Activated CD4-positive, alpha-beta T cell treated with anti-CD3 and anti-CD28 coated beads for 48 hours (primary cell): ENCODE measurements at regions not wholly inside any gene's neighbourhood (a gene's known extent, or its start where the extent isn't known, plus 50 kb on each side); places are given as distances from the start of the nearest gene placed in this dataset.
"Not testable (repeated sequence)": the region's sequence is repeated elsewhere in the genome, so short reads cannot be mapped to it uniquely, and the experiment has no call there.

ENCODE experiments used
- DNase-seq: peaks from one replicate; pipeline ENCODE4 v3.0.0-alpha.2; 2020

DNA sequence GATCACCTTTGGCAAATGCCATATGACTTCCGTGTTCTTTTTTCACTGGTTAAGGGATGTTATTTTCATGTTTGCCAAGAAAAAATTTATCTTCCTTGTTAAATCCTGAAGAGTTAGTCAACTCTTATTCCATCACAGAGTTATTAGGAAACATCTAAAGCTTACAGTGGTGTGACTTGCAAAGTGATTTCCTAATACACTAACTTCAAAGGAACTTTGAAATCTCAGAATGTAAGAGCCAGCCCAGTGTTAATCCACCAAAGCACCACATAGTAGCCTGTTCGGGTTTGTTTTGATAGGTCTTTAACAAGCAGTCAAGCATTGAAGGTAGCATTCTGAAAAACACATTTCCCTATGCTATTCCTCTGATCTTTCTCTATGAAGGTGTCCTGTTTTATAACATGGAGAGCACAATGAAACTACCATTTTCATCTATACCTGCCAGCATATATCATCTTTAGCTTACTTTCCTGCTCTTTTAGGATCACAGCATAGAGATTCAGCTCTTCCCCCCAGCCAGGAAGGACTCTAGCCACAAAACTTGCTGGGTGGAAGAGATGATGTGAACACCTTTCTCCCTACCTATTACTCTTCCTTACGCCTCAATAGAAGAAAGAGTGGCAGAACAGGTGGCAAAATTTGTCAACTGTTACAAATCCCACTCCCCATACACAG is 82.4 kb upstream of the MAGI3 start:
- DNase-seq = no peak

DNA sequence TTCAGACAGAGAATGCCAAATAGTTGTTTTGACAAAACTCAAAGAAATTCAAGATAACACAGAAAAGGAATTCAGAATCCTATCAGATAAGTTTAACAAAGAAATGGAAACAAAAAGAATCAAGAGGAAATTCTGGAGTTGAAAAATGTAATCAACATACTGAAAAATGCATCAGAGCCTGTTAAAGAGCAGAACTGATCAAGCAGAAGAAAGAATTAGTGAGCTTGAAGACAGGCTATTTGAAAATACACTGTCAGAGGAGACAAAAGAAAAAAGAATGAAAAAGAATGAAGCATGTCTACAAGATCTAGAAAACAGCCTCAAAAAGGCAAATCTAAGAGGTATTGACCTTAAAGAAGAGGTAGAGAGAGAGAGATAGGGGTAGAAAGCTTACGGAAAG is 77.7 kb upstream of the MAGI3 start:
- not testable (repeated sequence) for DNase-seq

DNA sequence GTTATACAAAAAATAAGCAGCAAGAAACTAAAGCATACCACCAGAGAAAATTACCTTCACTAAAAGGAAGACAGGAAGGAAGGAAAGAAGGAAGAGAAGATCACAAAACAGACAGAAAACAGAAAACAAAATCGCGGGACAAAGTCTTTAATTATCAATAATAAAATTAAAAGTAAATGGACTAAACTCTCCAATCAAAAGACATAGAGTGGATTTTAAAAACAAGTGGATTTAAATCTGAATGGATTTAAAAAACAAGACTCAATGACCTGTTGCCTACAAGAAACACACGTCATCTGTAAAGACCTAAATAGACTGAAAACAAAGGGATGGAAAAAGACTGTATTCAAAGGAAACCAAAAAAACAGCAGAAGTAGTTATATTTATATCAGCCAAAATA is 75.7 kb upstream of the MAGI3 start:
- DNase-seq = no peak

DNA sequence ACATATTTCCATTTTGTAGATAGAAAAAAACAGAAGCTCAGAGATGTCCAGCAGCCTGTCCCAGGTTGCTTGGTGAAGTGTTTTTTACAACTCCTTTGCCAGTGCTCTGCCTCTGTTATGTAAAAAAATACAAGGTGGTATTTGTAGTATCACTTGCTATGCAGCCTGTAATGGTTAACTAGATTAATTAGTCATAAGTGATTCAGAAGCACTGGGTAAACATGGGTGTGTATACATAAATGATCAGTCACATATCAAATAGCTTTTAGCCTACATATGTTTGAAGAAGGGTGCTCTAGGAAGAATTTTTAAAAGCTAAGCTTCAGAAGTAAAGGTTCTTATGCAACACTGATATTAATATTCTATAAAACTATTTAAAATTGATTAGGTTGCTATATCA is 70.0 kb upstream of the MAGI3 start:
- DNase-seq = no peak

DNA sequence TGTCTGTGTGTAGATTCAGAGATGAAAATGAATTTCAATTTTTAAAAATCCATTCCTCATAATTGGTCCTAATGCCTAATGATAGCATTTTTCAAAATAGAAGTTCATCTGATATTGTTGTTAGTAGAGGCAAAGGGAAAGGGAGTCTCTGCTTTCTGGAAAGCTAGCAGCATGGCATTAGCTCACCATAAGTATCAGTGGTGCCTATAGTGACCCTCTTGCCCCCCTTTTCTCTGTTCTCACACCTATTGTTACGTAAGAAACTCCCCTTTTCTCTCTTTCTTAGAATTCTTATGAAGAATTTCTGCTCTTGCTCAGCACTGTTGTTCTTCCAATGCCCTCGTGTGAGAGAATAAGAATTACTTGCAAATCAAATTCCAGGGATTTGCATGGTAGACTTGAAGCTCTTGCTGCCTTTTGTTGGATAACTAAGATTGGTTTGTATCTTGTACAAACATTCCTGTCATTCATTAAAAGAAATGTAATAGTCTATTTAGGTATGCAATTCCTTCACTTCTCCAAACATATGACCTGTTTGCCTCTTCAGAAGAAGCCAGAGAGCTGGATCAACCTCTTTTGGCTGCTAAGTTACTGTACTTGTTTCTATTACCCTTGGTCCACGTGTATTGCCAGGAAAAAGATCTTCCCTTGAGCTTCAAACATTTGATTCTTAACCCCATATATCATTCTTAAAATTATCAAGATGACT is 69.2 kb upstream of the MAGI3 start:
- DNase-seq = no peak

DNA sequence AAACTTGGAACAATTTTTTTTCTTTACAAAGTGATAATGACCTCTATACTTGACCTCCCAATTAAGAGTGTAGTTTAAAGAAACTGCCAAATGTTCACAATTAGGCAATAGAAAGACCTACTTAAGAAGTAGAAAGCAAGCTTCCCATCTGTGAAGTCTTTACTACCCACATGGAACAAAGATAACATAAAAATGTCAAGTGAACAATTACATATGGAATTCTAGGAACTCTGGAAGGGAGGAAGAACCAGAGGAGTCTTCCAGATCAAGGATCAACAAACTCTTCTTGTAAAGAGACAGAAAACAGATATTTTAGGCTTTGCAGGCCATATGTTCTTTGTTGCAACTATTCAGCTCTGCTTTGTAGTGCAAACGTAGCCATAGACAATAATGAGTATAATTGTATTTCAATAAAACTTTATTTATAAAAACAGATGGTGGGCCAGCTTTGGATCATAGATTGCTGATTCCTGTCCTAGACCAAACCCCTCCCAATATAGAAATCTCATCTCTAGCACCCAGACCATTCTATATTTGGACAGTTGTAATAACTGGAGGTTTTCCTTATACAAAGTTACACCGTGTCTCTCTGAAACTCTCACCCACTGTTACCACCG is 68.4 kb upstream of the MAGI3 start:
- no peak for DNase-seq

DNA sequence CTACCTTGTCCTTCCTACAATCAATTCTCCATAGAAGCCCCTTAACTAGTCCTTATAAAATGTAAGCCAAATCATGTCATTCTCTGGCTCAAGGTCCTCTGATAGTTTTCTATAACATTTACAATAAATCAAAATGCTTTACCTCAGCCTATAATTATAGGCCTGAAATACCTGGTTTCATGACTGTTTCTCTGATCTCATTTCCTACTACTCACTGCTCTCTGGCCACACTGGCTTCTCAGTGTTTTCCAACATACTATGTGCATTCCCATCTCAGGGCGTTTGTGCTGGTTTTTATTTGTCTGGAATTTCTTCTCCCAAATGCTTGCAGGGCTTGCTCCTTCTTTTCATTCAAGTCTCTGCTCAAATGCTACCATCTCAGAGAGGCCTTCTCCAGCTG is 67.9 kb upstream of the MAGI3 start:
- DNase-seq = no peak

DNA sequence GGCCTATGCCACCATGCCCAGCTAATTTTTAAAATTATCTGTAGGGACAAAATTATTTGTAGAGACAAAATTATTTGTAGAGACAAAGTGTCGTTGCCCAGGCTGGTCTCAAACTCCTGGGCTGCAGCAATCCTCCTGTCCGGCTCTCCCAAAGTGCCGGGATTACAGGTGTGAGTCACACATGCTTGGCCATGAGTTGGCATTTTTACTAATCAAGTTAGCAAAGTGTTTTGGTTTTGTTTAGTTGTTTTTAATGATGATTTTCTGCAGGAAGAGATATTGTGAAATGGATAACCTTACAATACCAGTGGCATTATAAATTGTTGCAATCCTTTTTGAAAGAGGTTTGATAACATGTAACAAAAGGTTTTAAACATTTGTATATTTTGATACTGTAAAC is 65.3 kb upstream of the MAGI3 start:
- no peak for DNase-seq

DNA sequence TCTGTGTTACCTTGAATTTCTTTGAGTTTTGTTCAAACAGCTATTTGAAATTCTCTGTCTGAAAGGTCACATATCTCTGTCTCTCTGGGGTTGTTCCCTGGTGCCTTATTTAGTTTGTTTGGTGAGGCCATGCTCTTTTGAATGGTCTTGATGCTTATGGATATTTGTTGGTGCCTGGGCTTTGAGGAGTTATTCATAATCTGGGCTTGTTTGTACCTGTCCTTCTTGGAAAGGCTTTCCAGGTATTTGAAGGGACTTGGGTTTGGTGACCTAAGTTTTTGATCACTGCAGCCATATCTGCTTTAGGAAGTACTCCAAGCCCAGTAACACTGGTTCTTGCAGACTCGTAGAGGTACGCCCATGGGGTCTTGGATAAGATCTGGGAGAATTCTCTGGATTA is 63.3 kb upstream of the MAGI3 start:
- no peak for DNase-seq

DNA sequence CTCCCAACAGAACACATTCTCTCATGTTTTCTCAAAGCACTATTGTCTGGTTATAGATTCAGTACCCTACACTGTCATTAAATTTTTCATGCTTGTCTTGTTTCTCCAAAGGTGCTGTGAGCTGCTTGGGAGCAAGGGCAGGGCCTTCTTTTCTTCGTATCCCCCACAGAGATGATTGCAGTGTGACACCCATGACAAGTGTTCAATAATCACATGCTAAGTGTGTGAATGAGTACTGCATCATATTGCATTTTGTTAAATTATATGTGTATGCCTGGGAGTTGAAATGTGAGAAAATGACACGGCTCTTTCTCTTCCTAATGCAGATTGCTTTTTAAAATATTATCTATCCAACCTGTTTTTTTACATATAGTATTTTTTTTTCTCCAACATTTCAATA is 57.3 kb upstream of the MAGI3 start:
- no peak for DNase-seq

DNA sequence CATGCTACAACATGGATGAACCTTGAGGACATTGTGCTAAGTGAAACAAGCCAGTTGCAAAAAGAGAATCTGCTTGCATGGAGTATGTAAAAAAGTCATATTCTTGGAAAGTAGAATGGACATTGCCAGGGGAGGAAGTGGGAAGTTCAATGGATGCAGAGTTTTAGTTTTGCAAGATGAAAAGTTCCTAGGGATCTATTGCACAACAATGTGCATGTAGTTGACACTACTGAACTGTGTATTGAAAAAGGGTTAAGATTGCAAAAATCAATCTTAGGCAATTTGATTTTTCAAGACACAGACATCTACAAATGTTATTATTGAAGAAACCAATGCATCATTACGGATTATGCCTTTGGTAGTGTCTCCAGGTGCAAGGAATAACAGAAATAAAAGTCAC is 50.3 kb upstream of the MAGI3 start:
- no peak for DNase-seq
